ENCODE measurements at regions not wholly inside any gene's neighbourhood (a gene's known extent, or its start where the extent isn't known, plus 50 kb on each side); places are given as distances from the start of the nearest gene placed in this dataset.

DNA sequence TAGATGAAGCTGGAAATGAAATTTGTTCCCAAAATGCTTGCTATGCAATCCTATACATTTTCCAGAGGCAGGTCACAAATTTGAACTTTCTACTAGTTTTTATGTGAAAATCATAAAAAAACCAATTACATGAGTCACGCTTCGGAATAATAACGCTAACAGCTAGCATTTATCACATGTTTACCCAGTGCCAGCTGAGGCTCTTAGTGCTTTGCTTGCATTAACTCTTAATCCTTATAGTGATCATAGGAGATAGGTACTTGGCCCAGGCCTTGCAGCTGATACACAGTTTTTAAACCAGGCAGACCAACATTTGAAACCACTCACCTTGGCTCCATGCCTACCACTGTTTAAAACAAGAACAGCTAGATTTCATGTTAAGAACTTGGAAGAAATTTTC is 131.8 kb upstream of the RAG2 start:
- TF ChIP-seq ZNF124 (CRISPR knock-in tag; IDR thresholded peaks at IDR 0.05) = no peak
- TF ChIP-seq HDAC6 (IDR thresholded peaks at IDR 0.05; ENCODE audit: low read depth, low read length) = no peak
- TF ChIP-seq EP300 (IDR thresholded peaks at IDR 0.05; ENCODE audit: low read depth in 2 of 2, low read length in 2 of 2) = no peak
- TF ChIP-seq EP300 (CRISPR knock-in tag; IDR thresholded peaks at IDR 0.05; ENCODE audit: borderline replicate concordance) = no peak
- TF ChIP-seq, protein P1, sequence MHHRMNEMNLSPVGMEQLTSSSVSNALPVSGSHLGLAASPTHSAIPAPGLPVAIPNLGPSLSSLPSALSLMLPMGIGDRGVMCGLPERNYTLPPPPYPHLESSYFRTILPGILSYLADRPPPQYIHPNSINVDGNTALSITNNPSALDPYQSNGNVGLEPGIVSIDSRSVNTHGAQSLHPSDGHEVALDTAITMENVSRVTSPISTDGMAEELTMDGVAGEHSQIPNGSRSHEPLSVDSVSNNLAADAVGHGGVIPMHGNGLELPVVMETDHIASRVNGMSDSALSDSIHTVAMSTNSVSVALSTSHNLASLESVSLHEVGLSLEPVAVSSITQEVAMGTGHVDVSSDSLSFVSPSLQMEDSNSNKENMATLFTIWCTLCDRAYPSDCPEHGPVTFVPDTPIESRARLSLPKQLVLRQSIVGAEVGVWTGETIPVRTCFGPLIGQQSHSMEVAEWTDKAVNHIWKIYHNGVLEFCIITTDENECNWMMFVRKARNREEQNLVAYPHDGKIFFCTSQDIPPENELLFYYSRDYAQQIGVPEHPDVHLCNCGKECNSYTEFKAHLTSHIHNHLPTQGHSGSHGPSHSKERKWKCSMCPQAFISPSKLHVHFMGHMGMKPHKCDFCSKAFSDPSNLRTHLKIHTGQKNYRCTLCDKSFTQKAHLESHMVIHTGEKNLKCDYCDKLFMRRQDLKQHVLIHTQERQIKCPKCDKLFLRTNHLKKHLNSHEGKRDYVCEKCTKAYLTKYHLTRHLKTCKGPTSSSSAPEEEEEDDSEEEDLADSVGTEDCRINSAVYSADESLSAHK (CRISPR knock-in tag; IDR thresholded peaks at IDR 0.05; ENCODE audit: borderline replicate concordance) = no peak
- no peak for TF ChIP-seq NAIF1 (CRISPR knock-in tag; IDR thresholded peaks at IDR 0.05; ENCODE audit: borderline replicate concordance)
- TF ChIP-seq, protein P2, sequence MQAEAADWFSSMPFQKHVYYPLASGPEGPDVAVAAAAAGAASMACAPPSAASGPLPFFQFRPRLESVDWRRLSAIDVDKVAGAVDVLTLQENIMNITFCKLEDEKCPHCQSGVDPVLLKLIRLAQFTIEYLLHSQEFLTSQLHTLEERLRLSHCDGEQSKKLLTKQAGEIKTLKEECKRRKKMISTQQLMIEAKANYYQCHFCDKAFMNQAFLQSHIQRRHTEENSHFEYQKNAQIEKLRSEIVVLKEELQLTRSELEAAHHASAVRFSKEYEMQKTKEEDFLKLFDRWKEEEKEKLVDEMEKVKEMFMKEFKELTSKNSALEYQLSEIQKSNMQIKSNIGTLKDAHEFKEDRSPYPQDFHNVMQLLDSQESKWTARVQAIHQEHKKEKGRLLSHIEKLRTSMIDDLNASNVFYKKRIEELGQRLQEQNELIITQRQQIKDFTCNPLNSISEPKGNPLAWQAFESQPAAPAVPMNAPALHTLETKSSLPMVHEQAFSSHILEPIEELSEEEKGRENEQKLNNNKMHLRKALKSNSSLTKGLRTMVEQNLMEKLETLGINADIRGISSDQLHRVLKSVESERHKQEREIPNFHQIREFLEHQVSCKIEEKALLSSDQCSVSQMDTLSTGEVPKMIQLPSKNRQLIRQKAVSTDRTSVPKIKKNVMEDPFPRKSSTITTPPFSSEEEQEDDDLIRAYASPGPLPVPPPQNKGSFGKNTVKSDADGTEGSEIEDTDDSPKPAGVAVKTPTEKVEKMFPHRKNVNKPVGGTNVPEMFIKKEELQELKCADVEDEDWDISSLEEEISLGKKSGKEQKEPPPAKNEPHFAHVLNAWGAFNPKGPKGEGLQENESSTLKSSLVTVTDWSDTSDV (CRISPR knock-in tag; IDR thresholded peaks at IDR 0.05) = no peak
- TF ChIP-seq POLR2A (IDR thresholded peaks at IDR 0.05; ENCODE audit: insufficient read depth in 1 of 2, low read depth in 2 of 2, low read length in 2 of 2) = no peak

Measured in HepG2 (cell line).